Peyer's patch (tissue), 4 donors: ENCODE measurements at regions not wholly inside any gene's neighbourhood (a gene's known extent, or its start where the extent isn't known, plus 50 kb on each side); places are given as distances from the start of the nearest gene placed in this dataset.

Experiments used
- CTCF ChIP-seq, 6 experiments: fragments of 450-650 bp in 4 of 6; fragments of 200-600 bp in 2 of 6; sonication (generic) in 1 of 6; IDR thresholded peaks; one replicate each; pipeline ENCODE4 v1.5.1; 2017 to 2019; ENCODE audit warnings: antibody characterized with exemption in 6 of 6, mild to moderate bottlenecking in 3 of 6, moderate library complexity in 1 of 6
- POLR2A ChIP-seq, 2 donors: fragments of 450-650 bp; IDR thresholded peaks; one replicate each; pipeline ENCODE4 v1.5.1; 2017; ENCODE audit warnings: antibody characterized with exemption in 2 of 2, mild to moderate bottlenecking in 2 of 2, moderate library complexity in 2 of 2

GRCh38 chr12:86770871-86771270 lies 514.7 kb upstream of the MGAT4C start:
- TF ChIP-seq POLR2A (IDR thresholded peaks at IDR 0.05), result no peak
- no peak for TF ChIP-seq CTCF (IDR thresholded peaks at IDR 0.05)
